Thoracic aorta (tissue), 2 donors: ENCODE measurements at regions not wholly inside any gene's neighbourhood (a gene's known extent, or its start where the extent isn't known, plus 50 kb on each side); places are given as distances from the start of the nearest gene placed in this dataset.

Experiments used
- ATAC-seq: fragments of 150-250 bp; one replicate; pipeline ENCODE4 v1.8.0; 2017; ENCODE audit warnings: low read depth; ENCODE audit not compliant: insufficient number of reproducible peaks, low FRiP score
- DNase-seq: peaks from one replicate; pipeline ENCODE4 v3.0.0-alpha.2; 2020; ENCODE audit warnings: low spot score
- H3K27ac ChIP-seq, 2 donors: fragments of 200-600 bp; sonication (generic); 1 replicate in 1 of 2; 2 replicates in 1 of 2; pipeline ENCODE4 v1.5.1; 2016; ENCODE audit warnings: mild to moderate bottlenecking in 2 of 2, moderate library complexity in 2 of 2
- H3K27me3 ChIP-seq: fragments of 200-600 bp; sonication (generic); replicated peaks from 2 replicates; pipeline ENCODE4 v1.6.0; 2016; ENCODE audit warnings: mild to moderate bottlenecking; ENCODE audit not compliant: insufficient read depth
- H3K36me3 ChIP-seq: fragments of 200-600 bp; sonication (generic); one replicate; pipeline ENCODE4 v1.5.1; 2016
- H3K4me1 ChIP-seq, 2 donors: fragments of 200-600 bp; sonication (generic); 1 replicate in 1 of 2; 2 replicates in 1 of 2; pipeline versions ENCODE4 v1.5.1 to v1.6.0; 2016; ENCODE audit warnings: low read depth in 2 of 2, mild to moderate bottlenecking in 1 of 2; ENCODE audit not compliant: control insufficient read depth in 1 of 2
- H3K4me3 ChIP-seq: fragments of 200-600 bp; sonication (generic); 2 replicates; pipeline ENCODE4 v1.5.1; 2016; ENCODE audit warnings: mild to moderate bottlenecking
- H3K9me3 ChIP-seq: fragments of 200-600 bp; sonication (generic); 2 replicates; pipeline ENCODE4 v1.5.1; 2016
- CTCF ChIP-seq: fragments of 200-600 bp; sonication (generic); IDR thresholded peaks from one replicate; pipeline ENCODE4 v1.5.1; 2019; ENCODE audit warnings: antibody characterized with exemption

GRCh38 chr10:117860135-117860534 lies 186.6 kb downstream of the RAB11FIP2 start:
- ATAC-seq, result no peak
- Histone ChIP-seq H3K27ac (no peak overlapping the region), H3K9me3 (no peaks in the 10 kb centered on the region), H3K27me3 (no peaks in the 10 kb centered on the region), H3K4me3 (no peak overlapping the region), H3K4me1 (no peaks in the 10 kb centered on the region), H3K36me3 (no peaks in the 10 kb centered on the region)
- DNase-seq, result no peak
- TF ChIP-seq CTCF, result no peak

- Histone ChIP-seq H3K27ac (no peak overlapping the region), H3K36me3 (no peaks in the 10 kb centered on the region), H3K27me3 (no peaks in the 10 kb centered on the region), H3K9me3 (no peaks in the 10 kb centered on the region), H3K4me3 (no peak overlapping the region), H3K4me1 (no peaks in the 10 kb centered on the region)
- ATAC-seq, result no peak
- DNase-seq, result no peak
- no peak for TF ChIP-seq CTCF
Measured at GRCh38 chr10:117860823-117861222, 185.9 kb downstream of the RAB11FIP2 start.

- TF ChIP-seq CTCF, result no peak
- Histone ChIP-seq H3K4me1 (no peaks in the 10 kb centered on the region), H3K27me3 (no peaks in the 10 kb centered on the region), H3K9me3 (no peaks in the 10 kb centered on the region), H3K4me3 (no peak overlapping the region), H3K27ac (no peak overlapping the region), H3K36me3 (no peaks in the 10 kb centered on the region)
- ATAC-seq (no peak), DNase-seq (no peak)
Measured at GRCh38 chr10:117861329-117861728, 185.4 kb downstream of the RAB11FIP2 start.

- no peak overlapping the region for H3K4me3 ChIP-seq
- no peak for ATAC-seq
- TF ChIP-seq CTCF, result no peak
- H3K27ac ChIP-seq, result no peak overlapping the region
- H3K9me3 ChIP-seq, result no peaks in the 10 kb centered on the region
- no peaks in the 10 kb centered on the region for H3K4me1 ChIP-seq
- no peak for DNase-seq
- H3K36me3 ChIP-seq, result no peaks in the 10 kb centered on the region
- H3K27me3 ChIP-seq, result no peaks in the 10 kb centered on the region
Measured at GRCh38 chr10:117863771-117864170, 183.0 kb downstream of the RAB11FIP2 start.

GRCh38 chr10:117865945-117866344 lies 180.8 kb downstream of the RAB11FIP2 start:
- Histone ChIP-seq H3K27me3 (no peaks in the 10 kb centered on the region), H3K36me3 (no peaks in the 10 kb centered on the region), H3K9me3 (no peaks in the 10 kb centered on the region), H3K4me3 (no peak overlapping the region), H3K4me1 (no peaks in the 10 kb centered on the region), H3K27ac (no peak overlapping the region)
- ATAC-seq, result no peak
- no peak for DNase-seq
- no peak for TF ChIP-seq CTCF
